GM12891 (cell line): ENCODE measurements at regions not wholly inside any gene's neighbourhood (a gene's known extent, or its start where the extent isn't known, plus 50 kb on each side); places are given as distances from the start of the nearest gene placed in this dataset.
A peak's percentile ranks its signal among the peaks of the same experiment; 100 is the strongest.

Experiments used
- DNase-seq: peaks from one replicate; pipeline ENCODE4 v3.0.0; 2011; ENCODE audit warnings: low spot score; ENCODE audit not compliant: insufficient read length
- FAIRE-seq: peaks from 2 replicates; lab custom pipeline; 2011; peaks lifted over from hg19 to GRCh38; lab: Jason Lieb, UNC
- PAX5 ChIP-seq: IDR thresholded peaks from 2 replicates; pipeline ENCODE4 v1.6.1; 2011; ENCODE audit warnings: low read length, moderate library complexity, mild to moderate bottlenecking; ENCODE audit not compliant: insufficient read depth, severe bottlenecking
- POLR2A ChIP-seq: IDR thresholded peaks from 2 replicates; pipeline ENCODE4 v1.6.1; 2011; ENCODE audit warnings: low read depth, low read length, control low read depth
- POLR2AphosphoS5 ChIP-seq: IDR thresholded peaks from 2 replicates; pipeline ENCODE4 v1.6.1; 2011; ENCODE audit warnings: low read depth, low read length, control low read depth
- POU2F2 ChIP-seq: IDR thresholded peaks from 2 replicates; pipeline ENCODE4 v1.6.1; 2011; ENCODE audit warnings: low read depth, mild to moderate bottlenecking, control low read depth, low read length, moderate library complexity
- SPI1 ChIP-seq: IDR thresholded peaks from 2 replicates; pipeline ENCODE4 v1.6.1; 2011; ENCODE audit warnings: low read depth, low read length, control low read depth
- TAF1 ChIP-seq: IDR thresholded peaks from 2 replicates; pipeline ENCODE4 v1.6.1; 2011; ENCODE audit warnings: low read depth, low read length, control low read depth

- TF ChIP-seq PAX5, result no peak
- TF ChIP-seq SPI1, result no peak
- no peak for TF ChIP-seq POU2F2
- TF ChIP-seq POLR2AphosphoS5, result no peak
- TF ChIP-seq POLR2A, result no peak
- TF ChIP-seq TAF1, result no peak
- FAIRE-seq (no peak), DNase-seq (no peak)
Observed at GRCh38 chr14:71381814-71382213, 474.6 kb downstream of the PCNX1 start.

- DNase-seq (no peak), FAIRE-seq (no peak)
- no peak for TF ChIP-seq POLR2AphosphoS5
- TF ChIP-seq SPI1, result no peak
- TF ChIP-seq POLR2A, result no peak
- TF ChIP-seq TAF1, result no peak
- no peak for TF ChIP-seq PAX5
- no peak for TF ChIP-seq POU2F2
Observed at GRCh38 chr14:71382315-71382714, 475.1 kb downstream of the PCNX1 start.

GRCh38 chr14:71383510-71383909 is 476.3 kb downstream of the PCNX1 start:
- TF ChIP-seq SPI1 (no peak), POLR2AphosphoS5 (no peak), POLR2A (no peak), PAX5 (no peak), POU2F2 (no peak), TAF1 (no peak)
- DNase-seq (no peak), FAIRE-seq (peak; percentile 28)

GRCh38 chr14:71384007-71384845 is 477.0 kb downstream of the PCNX1 start:
- FAIRE-seq, result no peak
- TF ChIP-seq POLR2A (no peak), TAF1 (no peak), PAX5 (no peak), POLR2AphosphoS5 (no peak), SPI1 (no peak), POU2F2 (no peak)
- DNase-seq, result no peak

GRCh38 chr14:71387753-71388152 is 480.5 kb downstream of the PCNX1 start:
- no peak for FAIRE-seq
- no peak for DNase-seq
- TF ChIP-seq POLR2AphosphoS5 (no peak), SPI1 (no peak)

GRCh38 chr14:71388336-71388735 is 481.1 kb downstream of the PCNX1 start:
- TF ChIP-seq TAF1 (no peak), POLR2A (no peak), POU2F2 (no peak), POLR2AphosphoS5 (no peak), PAX5 (no peak), SPI1 (no peak)
- DNase-seq (no peak), FAIRE-seq (no peak)

GRCh38 chr14:71388862-71389261 is 481.6 kb downstream of the PCNX1 start:
- DNase-seq (no peak), FAIRE-seq (no peak)
- no peak for TF ChIP-seq TAF1
- no peak for TF ChIP-seq POLR2A
- no peak for TF ChIP-seq POU2F2
- no peak for TF ChIP-seq PAX5
- TF ChIP-seq POLR2AphosphoS5, result no peak
- no peak for TF ChIP-seq SPI1

GRCh38 chr14:71394386-71394785 is 487.1 kb downstream of the PCNX1 start:
- DNase-seq, result no peak
- TF ChIP-seq TAF1, result no peak
- no peak for TF ChIP-seq POLR2A
- no peak for TF ChIP-seq POU2F2
- no peak for TF ChIP-seq POLR2AphosphoS5
- no peak for FAIRE-seq

- no peak for TF ChIP-seq POLR2A
- TF ChIP-seq POU2F2, result no peak
- no peak for TF ChIP-seq PAX5
- TF ChIP-seq POLR2AphosphoS5, result no peak
- TF ChIP-seq SPI1, result no peak
- no peak for TF ChIP-seq TAF1
- FAIRE-seq (no peak), DNase-seq (no peak)
Observed at GRCh38 chr14:71395151-71395604, 487.9 kb downstream of the PCNX1 start.

GRCh38 chr14:71395636-71396035 is 488.4 kb downstream of the PCNX1 start:
- TF ChIP-seq POLR2A (no peak), POU2F2 (no peak), PAX5 (no peak)
- DNase-seq (no peak), FAIRE-seq (no peak)
